ENCODE measurements at regions not wholly inside any gene's neighbourhood (a gene's known extent, or its start where the extent isn't known, plus 50 kb on each side); places are given as distances from the start of the nearest gene placed in this dataset.

DNA sequence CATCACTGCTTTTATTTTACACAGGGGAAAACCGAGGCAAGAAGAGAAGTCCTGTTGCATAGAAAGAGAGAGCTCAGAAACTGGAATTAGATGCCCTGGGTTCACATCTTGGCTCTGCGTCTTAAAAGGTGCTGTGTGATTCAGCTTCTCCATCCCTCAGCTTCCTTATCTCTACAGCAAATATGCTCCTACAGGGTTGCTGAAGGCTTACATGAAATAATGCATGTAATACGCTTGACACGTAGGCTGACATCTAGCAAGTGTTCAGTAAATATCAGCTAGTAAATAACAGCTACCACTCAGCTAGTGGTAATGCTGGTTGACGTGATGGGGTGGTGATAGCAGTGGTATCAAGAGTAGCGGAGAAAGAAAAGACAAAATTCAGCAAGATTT lies 77.1 kb upstream of the CD55 start:
- TF ChIP-seq, protein P1, sequence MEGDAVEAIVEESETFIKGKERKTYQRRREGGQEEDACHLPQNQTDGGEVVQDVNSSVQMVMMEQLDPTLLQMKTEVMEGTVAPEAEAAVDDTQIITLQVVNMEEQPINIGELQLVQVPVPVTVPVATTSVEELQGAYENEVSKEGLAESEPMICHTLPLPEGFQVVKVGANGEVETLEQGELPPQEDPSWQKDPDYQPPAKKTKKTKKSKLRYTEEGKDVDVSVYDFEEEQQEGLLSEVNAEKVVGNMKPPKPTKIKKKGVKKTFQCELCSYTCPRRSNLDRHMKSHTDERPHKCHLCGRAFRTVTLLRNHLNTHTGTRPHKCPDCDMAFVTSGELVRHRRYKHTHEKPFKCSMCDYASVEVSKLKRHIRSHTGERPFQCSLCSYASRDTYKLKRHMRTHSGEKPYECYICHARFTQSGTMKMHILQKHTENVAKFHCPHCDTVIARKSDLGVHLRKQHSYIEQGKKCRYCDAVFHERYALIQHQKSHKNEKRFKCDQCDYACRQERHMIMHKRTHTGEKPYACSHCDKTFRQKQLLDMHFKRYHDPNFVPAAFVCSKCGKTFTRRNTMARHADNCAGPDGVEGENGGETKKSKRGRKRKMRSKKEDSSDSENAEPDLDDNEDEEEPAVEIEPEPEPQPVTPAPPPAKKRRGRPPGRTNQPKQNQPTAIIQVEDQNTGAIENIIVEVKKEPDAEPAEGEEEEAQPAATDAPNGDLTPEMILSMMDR (IDR thresholded peaks at IDR 0.05; ENCODE audit: borderline replicate concordance, extremely low read depth, low read length, poor library complexity, severe bottlenecking), result no peak
- TF ChIP-seq EZH2 (IDR thresholded peaks at IDR 0.05; ENCODE audit: borderline replicate concordance, low read depth, low read length, severe bottlenecking), result no peak

All from DND-41 (cell line).